IPS DF 4.7 (cell line): ENCODE measurements at regions not wholly inside any gene's neighbourhood (a gene's known extent, or its start where the extent isn't known, plus 50 kb on each side); places are given as distances from the start of the nearest gene placed in this dataset.
"Not testable (repeated sequence)": the region's sequence is repeated elsewhere in the genome, so short reads cannot be mapped to it uniquely, and the experiment has no call there.

Source experiments
- DNase-seq: peaks from one replicate; pipeline ENCODE4 v3.0.0-alpha.2; 2013; ENCODE audit warnings: low spot score; ENCODE audit errors: extremely low read depth

DNA sequence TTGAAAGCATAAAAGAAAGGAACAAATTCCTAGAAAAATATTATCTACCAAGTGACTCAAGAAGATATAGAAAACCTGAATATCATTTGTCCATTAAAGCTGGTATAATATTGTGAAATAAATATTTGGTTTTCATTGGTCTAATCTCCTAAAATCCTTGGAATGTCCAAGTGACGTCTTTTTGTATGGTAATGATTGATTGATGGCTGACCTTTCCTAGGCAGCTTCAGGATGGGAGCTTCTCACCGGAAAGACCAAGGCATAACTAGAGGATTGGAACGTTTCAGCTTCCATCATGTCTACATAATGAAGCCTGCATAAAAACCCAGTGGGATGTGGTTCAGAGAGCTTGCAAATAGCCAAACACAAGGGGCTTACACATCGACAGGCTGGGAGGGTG is 57.6 kb upstream of the MAN1A1 start:
- DNase-seq = no peak

- not testable (repeated sequence) for DNase-seq
Observed at GRCh38 chr6:119405114-119405513, 55.6 kb upstream of the MAN1A1 start.
